Inflammatory macrophage treated with lipopolysaccharide for 1 hour (primary cell): ENCODE measurements at regions not wholly inside any gene's neighbourhood (a gene's known extent, or its start where the extent isn't known, plus 50 kb on each side); places are given as distances from the start of the nearest gene placed in this dataset.
"Not testable (repeated sequence)": the region's sequence is repeated elsewhere in the genome, so short reads cannot be mapped to it uniquely, and the experiment has no call there.

Experiments used
- DNase-seq, 2 donors: peaks; one replicate each; pipeline ENCODE4 v3.0.0-alpha.2; 2020 to 2022

- not testable (repeated sequence) for DNase-seq
These were observed 1085.8 kb downstream of the PCDH9 start for GRCh38 chr13:66144357-66144756.

DNA sequence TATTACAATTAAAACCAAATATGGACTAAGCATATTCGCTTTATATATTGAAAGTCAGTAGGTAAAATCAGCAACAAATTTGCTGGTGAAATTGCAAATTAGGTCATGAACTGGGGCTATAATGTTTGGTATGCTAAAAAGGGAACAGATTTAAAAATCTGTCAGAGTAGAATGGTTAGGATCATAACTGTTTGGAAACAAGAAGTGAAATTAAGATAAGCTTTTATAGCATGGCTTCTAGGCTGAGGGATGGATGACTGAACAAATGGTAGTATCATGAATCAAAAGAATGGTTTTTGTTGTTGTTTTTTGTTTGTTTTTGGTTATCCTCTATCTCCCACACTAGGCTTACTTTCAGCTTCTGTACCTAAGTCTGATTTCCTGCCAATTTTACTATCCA lies 1090.4 kb downstream of the PCDH9 start:
- DNase-seq = no peak

DNA sequence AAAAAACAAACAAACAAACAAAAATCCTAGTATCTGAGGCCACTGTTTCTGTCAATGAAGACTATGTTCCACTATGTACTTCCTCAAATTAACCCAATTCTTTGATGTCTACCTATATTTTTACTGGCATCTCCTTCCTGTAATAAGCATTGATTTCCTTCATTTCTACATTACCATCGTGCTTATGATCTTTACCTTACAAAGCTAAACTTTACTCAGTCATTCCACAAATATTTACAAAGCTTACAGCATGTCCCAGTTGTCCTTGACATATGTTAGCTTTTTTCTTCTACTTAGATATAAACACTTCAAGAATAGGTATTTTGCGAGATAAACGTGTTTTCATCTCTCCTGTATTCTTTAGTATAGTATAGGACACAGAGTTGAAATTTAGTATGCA lies 1090.9 kb downstream of the PCDH9 start:
- DNase-seq = no peak

- DNase-seq = no peak
These were observed 1091.8 kb downstream of the PCDH9 start for GRCh38 chr13:66138172-66138811.

GRCh38 chr13:66137384-66137783 lies 1092.8 kb downstream of the PCDH9 start:
- DNase-seq = no peak

DNA sequence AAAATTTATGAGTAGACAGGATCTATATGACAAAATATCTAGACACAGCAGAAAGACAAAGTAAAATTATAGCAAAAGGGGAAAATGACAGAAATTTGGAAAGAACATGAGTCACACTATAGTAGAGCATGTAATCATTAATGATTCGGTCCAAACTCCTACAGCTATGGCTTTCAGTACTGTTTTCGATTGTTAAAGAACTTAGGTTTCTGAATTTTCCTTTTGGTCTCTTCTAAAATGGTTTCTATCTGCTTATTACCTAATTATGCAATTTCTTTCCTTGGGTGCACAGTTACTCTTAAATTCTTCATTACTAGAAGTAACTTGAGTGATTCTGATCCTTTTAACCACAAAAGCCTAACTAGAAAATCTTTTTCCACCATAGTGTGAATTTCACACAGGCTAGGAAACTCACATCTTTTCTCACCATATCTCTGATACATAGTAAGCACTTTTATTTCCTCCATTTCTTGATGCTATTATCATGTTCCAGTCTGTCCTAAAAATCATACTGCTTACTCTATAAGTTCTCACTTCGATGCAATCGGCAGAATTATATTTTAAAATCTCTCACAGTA lies 1101.4 kb downstream of the PCDH9 start:
- DNase-seq = no peak

GRCh38 chr13:66128201-66128600 lies 1101.9 kb downstream of the PCDH9 start:
- DNase-seq = no peak

GRCh38 chr13:66117563-66117962 lies 1112.6 kb downstream of the PCDH9 start:
- no peak for DNase-seq

GRCh38 chr13:66113882-66114526 lies 1116.1 kb downstream of the PCDH9 start:
- DNase-seq = no peak

GRCh38 chr13:66111628-66112027 lies 1118.5 kb downstream of the PCDH9 start:
- DNase-seq = no peak

DNA sequence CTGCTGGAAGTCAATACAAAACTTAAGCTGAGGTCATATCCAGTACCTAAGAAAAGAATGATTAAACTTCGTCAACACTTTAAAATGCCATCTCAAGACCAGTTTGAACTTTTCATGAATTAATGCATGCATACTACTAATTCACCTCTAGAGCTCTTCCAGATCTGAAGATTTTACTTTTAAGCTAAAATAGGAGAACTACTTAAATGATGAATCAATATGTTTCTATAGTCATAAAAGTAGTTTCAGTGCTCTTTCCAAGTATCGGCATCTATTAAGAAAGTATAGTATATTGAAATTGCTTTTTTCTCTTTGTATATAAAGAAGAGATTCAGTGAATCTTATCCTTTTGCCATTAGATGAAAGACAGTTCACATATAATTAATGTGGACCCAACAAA lies 1123.9 kb downstream of the PCDH9 start:
- DNase-seq = no peak

GRCh38 chr13:66102864-66103263 lies 1127.3 kb downstream of the PCDH9 start:
- no peak for DNase-seq

- DNase-seq = no peak
These were observed 1130.3 kb downstream of the PCDH9 start for GRCh38 chr13:66099825-66100224.

- no peak for DNase-seq
These were observed 1131.1 kb downstream of the PCDH9 start for GRCh38 chr13:66098931-66099628.

- DNase-seq = no peak
These were observed 1140.4 kb downstream of the PCDH9 start for GRCh38 chr13:66089711-66090110.

GRCh38 chr13:66087269-66087710 lies 1142.8 kb downstream of the PCDH9 start:
- DNase-seq = no peak

DNA sequence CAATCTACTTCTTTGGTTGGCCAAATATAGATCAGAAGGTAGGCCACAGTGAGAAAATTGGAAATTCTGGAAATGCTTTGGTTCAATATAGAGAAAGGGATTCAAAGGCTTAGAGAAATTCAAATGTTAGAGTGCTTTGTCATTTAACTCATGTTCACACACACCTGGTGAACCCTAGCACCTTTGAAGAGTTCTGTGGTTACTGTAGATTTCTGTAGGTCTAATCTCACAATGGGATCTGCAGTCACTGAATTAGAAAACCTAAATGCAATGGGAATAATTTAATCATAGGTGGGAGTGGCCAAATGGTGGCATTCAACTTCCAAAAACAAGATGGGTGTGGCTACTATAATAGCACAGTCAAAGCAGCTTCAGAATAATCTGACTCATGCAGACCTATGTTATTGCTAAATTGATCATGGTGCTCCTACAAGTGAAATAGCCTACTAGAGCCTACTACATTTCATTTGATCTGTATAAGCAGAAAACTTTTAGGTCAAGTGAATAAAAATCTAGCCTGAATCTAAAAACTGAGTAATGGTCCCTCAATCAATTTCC lies 1152.9 kb downstream of the PCDH9 start:
- DNase-seq = no peak

DNA sequence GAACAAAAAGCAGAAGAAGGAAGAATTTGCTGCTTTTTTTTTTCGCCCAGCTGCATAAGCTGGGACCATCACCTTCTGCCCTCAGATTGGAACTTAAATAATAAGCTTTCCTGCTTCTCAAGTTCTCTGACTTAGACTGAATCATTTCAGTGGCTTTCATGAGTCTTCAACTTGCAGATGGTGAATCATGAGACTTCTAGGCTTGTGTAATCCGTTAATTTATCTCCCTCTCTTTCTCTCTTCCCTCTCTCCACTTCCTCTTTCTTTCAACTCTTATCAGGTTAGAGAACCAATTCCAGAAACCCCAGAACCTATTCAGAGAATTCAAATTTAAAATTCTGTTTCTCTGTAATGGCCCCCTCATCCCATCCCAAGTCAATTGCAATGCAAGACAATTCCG lies 1153.7 kb downstream of the PCDH9 start:
- DNase-seq = no peak

DNA sequence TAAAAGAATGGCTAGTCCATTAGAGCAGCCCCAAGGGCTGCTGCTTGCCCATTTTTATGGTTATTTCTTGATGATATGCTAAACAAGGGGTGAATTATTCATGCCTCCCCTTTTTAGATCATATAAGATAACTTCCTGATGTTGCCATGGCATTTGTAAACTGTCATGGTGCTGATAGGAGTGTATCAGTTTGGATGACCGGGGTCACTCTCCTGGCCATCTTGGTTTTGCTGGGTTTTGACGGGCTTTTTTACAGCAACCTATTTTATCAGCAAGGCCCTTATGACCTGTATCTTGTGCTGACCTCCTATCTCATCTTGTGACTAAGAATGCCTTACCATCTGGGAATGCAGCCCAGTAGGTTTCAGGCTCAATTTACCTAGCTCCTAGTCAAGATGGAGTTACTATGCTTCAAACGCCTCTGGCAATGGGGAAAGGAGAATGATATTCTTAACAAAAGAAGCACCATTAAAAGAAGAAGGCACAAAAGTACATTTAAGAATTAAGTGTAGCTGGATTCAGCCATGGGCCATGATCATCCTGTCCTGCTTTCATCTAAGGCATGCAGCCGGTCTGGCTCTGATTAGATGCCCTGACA lies 1156.0 kb downstream of the PCDH9 start:
- DNase-seq = no peak

DNA sequence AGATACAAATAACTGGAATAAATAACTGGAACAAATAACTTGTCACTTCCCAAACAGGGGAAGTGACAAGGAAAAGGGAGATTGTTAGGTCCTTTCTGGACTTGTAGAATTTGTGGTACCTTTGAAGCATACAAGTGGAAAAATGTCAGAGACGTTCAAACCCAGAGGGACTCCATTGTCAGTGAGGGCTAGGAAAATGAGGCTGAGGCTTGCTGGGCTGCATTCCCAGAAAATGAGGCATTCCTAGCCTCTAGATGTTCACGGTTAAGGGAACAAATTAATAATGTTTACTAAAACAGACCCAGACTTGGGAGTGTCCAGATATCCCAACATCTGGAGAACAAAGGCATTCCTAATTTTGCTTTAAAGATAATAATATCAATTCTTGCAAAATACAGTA lies 1158.0 kb downstream of the PCDH9 start:
- DNase-seq = not testable (repeated sequence)

DNA sequence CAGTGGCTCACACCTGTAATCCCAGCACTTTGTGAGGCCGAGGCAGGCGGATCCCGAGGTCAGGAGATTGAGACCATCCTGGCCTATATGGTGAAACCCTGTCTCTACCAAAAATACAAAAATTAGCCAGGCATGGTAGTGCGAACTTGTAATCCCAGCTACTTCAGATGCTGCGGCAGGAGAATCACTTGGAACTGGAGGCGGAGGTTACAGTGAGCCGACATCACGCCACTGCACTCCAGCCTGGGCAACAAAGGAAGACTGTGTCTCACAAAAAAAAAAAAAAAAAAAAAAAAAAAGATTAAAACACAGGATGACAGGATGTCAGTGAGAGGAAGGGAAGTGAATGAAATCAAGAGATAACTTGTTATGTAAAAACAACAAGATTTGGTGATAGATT lies 1158.5 kb downstream of the PCDH9 start:
- DNase-seq = no peak

DNA sequence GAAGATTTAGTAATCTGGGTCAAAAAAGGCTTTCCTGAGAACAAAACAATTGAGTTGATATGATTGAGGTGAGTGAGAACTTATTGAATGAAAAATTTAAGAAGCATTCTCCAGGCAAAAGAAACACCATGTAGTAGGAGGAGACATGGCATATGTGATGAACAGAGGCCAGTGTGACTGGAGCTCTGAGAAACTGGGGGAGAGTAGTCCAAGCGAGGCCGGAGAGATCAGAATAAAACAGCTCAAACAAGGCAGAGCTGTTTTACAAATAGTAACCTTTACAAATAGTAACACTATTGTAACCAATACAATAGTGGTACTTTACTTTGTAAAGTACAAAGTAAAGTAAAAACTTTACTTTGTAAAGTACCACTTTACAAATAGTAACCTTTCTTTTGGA lies 1159.1 kb downstream of the PCDH9 start:
- no peak for DNase-seq

- DNase-seq = no peak
These were observed 1160.6 kb downstream of the PCDH9 start for GRCh38 chr13:66069570-66069969.
